Epithelial cell of prostate (primary cell): ENCODE measurements at regions not wholly inside any gene's neighbourhood (a gene's known extent, or its start where the extent isn't known, plus 50 kb on each side); places are given as distances from the start of the nearest gene placed in this dataset.
A peak's percentile ranks its signal among the peaks of the same experiment; 100 is the strongest.

Experiments used
- DNase-seq: peaks from one replicate; pipeline ENCODE4 v3.0.0-alpha.2; 2011; ENCODE audit warnings: low read depth, low spot score
- H3K27ac ChIP-seq: fragments of 450-650 bp; 2 replicates; pipeline ENCODE4 v1.5.1; 2017; ENCODE audit warnings: mild to moderate bottlenecking

DNA sequence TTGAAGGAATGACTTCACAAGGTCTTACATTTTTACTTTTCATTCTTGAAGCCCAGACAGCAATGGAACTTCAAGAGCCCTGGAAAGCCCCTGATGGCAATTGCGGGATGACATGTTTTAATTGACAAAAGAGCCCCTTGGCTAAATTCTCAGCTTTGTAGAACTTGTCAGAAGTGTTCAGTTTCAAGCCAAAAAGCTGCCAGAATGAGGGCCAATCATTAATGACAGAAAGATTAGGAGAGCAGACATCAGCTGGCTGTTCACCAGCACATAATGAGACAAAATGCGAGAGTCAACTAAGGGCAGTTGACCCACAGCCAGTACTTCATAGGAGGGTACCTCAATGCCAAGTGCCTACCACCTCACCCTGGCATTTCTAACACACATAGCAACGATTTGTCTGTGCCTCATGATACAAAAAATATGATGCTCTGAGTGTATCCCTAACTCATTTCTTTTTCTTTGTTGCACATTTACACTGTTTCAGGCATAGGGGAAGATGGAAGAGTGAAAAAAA lies 243.1 kb downstream of the MYLK4 start:
- peak overlapping the region; percentile 27 for H3K27ac ChIP-seq
- DNase-seq: no peak

DNA sequence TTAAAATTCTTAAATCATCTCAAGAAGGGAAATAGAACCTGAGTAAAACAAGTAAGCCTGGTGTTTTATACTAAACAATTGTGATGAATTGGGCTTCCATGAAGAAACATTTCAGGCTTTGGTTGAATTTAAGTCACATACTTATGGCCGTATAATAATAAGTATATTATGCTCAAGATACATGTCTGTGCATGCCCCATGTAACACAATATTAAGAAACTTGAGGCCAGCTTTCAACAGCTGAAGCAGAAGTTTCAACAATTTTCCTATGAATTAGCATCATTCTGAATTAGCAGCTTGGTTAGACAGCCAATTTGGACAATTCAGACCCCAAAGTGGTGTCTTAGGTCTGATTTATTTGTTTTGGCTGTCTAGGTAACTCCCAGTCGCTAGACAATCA lies 243.7 kb downstream of the MYLK4 start:
- peak overlapping the region; percentile 27 for H3K27ac ChIP-seq
- DNase-seq: no peak

DNA sequence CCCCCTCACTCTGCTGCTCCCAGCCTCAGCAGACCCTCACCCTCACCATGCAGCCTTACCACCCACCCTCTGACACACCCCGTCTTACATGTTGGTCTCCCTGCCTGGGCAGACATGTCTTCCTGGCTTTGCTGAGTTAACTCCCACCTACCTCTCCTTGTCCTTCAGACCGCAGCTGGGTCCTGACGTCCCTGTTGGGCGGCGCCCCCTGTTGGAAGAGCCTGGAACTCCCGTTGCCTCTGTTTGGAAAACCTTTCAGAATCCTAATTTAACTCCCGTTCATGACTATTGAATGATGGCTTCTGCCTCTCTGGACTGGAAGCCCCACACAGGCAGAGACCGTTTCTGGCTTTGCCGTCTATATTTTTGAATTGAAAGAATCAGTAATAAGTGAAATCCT lies 245.1 kb downstream of the MYLK4 start:
- no peak for DNase-seq
- no peak overlapping the region for H3K27ac ChIP-seq

- no peak overlapping the region for H3K27ac ChIP-seq
- DNase-seq: no peak
Measured at GRCh38 chr6:2504495-2505064, 246.1 kb downstream of the MYLK4 start.

DNA sequence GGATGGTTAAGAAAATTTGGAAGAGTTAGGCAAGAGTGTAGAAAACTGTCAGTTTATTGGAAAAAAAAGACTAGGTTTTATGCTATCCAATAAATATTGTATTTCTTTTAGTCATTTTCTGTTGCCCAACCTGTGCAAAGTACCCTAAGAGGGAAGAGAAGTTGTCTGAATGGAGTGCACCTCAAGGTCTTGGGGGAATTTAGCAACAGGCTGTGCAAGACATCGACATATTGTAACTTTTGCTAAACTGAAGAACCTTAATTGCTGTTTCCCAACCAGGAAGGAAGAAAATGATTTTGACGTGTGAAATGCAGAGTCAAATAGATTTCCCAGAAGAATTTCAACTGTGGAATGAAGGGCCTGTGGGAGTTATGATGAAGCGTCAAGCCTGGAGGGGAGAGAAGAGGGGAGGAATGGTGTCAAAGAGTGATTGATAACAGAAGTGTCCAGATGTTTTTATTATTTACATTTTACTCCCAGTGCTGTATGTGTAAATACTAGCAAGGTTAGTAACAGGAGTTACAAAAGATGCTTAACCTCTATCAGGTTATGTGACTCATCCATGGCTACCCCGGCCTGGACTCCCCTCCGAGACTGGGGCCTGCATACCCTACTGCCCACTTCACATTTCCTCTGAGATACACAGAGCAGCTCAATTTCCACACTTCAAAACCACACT lies 246.8 kb downstream of the MYLK4 start:
- DNase-seq: no peak
- no peak overlapping the region for H3K27ac ChIP-seq

- no peak for DNase-seq
- no peak overlapping the region for H3K27ac ChIP-seq
Measured at GRCh38 chr6:2502998-2503674, 247.6 kb downstream of the MYLK4 start.

DNA sequence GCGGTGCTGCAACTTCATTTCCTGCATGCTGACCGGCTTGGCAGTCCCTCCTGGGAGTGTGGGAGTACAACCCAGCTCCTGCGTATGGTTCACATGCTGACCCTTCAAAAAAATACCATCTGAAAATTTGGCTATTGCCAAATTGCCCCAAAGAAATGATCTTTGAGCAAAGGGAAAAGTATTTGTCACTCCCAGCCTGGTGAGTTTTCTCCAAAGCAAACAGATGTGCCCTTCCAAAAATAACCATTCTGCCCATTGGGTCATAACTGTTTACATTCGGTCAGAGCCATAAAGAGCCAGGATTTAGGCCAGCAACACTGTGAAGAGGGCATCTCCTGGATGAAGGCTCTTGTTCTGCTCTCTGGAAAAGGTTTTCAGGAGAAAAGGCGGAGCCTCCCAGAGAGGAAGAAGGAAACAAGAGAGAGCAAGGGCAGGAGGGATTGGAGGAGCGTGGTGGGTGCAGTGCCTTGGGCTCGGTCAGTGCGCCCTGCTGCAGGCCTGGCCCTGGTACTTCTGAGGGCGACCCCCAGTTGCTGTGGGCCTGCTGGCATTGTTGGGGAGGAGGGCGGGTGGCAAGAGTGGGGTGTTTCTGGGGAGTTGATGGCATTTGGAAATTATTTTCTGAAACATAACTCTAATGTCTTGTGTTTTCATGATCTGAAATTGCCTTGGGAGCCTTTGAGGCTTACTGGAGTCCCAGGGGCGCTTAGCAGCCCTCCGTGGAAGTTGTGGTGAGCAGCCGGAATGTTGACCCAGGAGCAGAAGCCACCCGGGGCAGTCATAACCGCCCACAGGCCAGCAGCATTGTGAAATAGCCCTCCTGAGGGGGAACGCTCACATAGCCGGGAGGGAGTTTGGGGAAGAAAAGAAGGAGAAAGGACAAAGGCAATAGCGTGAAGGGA lies 248.4 kb downstream of the MYLK4 start:
- no peak for DNase-seq
- no peak overlapping the region for H3K27ac ChIP-seq

DNA sequence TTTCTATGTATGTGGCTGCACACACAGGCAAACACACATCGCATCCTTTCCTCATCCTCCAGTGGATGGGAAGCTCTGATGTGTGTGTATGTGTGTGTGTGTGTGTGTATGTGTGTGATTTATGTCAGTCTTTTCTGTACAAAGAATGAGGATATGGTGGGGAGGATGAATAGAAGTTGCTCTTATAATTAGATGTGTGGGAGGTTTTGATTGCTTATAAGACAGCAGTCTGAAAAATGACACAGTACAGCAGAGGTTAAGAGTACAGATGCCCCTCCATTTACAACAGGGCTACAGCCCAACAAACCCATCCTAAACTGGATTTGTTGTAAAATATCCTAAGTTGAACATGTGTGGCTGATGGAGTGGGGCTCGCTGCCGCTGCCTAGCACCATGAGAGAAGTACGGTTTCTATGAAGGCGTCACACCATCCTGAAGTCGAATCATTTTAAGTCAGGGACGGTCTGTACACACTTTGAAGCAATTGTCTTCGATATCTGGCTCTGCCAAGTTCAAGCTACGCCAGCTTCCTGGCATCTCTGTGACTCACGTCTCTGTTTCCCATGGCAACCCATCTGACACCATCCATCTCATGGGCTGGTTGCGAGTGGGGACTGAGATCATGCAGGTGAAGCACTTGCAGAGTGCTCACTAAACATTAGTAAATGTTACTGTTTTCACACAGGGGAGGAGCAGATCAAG lies 252.6 kb downstream of the MYLK4 start:
- peak; percentile 73 for DNase-seq
- H3K27ac ChIP-seq: no peak overlapping the region

DNA sequence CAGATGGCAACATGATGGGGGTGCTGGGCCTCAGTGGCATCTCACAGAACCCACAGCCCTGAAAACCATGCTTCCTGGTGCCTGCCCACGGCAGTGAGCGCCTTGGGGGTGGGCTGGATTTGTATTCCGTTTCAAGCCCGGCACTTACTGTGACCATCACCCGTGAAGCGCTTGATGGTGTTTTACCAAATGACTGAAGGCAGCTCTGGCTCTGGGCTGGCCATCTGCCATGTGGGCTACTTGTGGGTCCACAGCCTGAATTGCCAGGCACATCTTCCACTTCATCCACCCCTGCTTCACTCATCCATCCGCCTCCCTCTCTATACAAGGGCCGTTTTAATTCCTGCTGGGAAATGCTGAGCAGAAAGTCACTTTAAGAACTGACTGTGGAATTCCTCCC lies 250.9 kb upstream of the GMDS start:
- H3K27ac ChIP-seq: no peak overlapping the region
- DNase-seq: no peak

- no peak for DNase-seq
- no peak overlapping the region for H3K27ac ChIP-seq
Measured at GRCh38 chr6:2492686-2493523, 247.5 kb upstream of the GMDS start.

DNA sequence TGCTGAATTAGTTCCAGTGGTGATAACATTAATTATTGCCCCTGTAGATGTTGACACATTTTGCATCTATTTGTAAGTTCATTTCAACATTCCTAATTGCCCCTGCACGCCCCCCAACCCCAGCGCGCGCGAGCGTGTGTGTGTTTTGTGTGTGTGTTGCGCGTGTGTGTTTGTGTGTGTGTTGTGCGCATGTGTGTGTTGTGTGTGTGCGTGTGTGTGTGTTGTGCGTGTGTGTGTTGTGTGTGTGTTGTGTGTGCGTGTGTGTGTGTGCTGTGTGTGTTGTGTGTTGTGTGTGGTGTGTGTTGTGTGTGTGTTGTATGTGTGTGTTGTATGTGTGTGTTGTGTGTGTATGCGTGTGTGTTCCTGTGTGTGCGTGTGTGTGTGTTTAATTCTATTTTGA lies 245.7 kb upstream of the GMDS start:
- DNase-seq: no peak
- no peak overlapping the region for H3K27ac ChIP-seq

- H3K27ac ChIP-seq: no peak overlapping the region
- DNase-seq: no peak
Measured at GRCh38 chr6:2488578-2488977, 243.2 kb upstream of the GMDS start.

- DNase-seq: no peak
- H3K27ac ChIP-seq: no peak overlapping the region
Measured at GRCh38 chr6:2485116-2485515, 239.7 kb upstream of the GMDS start.

DNA sequence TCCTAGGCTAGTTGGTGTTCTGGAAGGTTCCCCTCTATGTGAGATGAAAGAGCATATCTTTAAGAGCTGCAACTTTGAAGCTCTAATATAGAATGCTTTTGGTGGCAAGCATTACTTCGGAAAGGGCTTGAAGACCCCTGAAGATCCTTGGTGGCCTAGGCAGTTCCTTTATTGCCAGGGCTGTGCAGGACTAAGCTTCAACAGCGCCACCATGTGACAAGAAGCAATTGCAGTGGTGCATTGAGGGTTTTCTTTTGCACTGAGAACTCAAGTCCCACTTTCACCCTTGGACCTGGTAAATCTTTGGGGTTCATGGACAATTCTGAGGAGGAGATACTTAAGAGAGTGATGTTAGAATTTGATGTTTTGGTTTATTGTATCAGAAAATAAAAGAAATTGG lies 237.4 kb upstream of the GMDS start:
- DNase-seq: no peak
- no peak overlapping the region for H3K27ac ChIP-seq

GRCh38 chr6:2481307-2481706 lies 235.9 kb upstream of the GMDS start:
- H3K27ac ChIP-seq: no peak overlapping the region
- no peak for DNase-seq

DNA sequence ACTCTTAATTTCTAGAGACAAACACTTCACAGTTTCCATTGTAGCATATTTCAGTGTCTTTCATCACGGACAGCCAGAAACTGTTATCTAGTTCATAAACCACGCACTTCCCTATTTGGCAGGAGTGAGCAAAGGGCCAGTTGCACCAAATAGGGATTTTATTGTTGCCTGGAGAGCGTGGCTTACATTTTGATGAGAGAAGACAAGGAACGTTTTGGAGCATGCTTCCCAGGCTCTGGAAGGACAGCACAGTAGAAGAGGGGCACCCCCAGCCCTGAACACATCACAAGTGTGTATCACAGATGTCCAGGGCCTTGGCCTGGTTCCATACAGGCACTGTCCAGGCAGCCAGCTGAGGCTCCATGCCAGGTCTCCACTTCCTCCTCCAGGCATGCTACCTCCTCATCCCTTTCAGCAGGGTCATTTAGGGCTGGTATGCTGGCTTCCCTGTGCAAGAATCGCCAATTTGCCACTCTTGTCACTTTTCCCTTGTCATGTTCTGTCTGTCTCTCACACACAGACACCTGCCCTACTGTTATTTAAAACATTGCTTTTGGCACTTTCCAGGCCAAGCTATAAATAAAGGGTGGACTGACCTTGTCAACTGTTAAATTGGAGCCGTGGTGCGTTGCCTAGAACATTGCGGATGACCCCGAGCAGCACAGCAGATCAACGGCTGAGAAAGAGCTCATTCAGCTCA lies 235.0 kb upstream of the GMDS start:
- no peak overlapping the region for H3K27ac ChIP-seq
- no peak for DNase-seq

DNA sequence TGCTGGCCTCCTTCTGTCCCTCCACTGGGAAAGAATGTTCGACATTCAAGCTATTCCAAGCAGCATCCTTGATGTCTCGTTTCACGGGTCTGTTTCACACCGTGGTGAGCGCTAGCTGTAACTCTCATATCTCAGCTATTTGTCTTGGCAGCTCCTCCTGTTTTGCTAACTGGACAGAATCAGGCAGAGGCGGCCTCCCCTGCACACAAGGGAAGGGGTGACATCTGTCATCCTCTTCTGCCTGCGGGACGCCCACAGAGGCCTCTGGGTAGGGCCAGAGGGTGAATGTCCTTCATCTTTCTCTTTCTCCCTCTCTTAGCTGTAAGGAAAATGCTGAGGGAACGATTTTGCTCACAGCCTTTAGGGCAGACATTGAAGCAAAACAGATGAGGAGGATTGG lies 232.8 kb upstream of the GMDS start:
- no peak for DNase-seq
- H3K27ac ChIP-seq: no peak overlapping the region

DNA sequence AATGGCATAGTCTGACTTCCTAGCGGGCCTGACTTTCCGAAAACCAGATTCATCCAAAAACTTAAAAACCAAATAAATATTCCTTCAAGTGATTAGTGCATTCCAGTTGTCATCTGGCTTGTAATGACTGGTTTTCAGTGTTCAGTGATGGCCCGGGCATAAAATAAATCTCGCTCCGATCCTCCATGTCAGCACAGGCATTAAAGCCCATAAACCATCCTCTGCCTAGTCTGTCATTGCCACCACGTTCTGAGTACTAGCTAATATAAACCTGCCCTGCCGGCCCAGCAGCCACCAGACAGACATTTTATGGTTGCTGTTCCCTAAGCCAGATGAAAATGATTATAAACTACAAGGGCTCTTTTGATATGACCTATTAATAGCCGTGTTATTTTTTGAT lies 232.3 kb upstream of the GMDS start:
- no peak overlapping the region for H3K27ac ChIP-seq

GRCh38 chr6:2477250-2477649 lies 231.8 kb upstream of the GMDS start:
- H3K27ac ChIP-seq: peak overlapping the region; percentile 14
- DNase-seq: no peak

More for the DNA sequence above, 232.3 kb upstream of the GMDS start:
- no peak for DNase-seq
